ENCODE measurements at regions not wholly inside any gene's neighbourhood (a gene's known extent, or its start where the extent isn't known, plus 50 kb on each side); places are given as distances from the start of the nearest gene placed in this dataset.
A peak's percentile ranks its signal among the peaks of the same experiment; 100 is the strongest.

DNA sequence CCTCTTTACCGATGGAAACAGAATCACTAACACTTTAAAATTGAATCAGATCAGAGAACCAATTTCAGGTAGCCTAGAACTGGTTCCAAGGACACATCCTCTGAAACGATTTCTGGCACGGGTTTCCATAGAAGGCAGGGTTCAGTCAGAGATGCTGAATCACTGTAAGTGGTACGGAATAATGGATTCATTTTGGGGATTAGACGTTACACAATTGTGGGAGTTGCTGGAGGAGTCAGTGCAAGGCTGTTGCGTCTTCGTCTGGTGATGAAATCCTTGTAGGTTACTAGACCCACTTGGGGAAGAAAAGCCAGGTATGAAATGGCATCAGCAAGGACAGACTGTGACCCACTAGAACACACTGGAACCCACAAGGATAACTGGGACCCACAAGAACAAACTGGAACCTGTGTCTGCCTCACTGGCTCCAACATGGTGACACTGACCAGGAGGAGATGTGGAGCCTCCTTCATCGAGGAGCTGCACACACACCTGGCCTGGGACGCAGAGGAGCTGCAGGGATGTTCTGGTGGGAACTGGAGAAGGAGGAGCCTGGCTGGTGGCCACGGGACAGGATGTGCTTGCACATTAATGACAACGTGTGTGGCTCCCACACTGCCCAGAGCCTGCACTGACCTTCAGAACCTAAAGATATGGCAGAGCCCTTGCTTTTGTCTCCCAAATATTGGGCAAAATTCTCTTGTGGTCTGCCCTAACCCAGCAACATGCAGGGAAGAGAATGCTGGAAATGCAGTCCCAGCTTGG is 105.1 kb downstream of the TRAPPC11 start:
- in situ Hi-C loops (cut with MboI; ENCODE audit: low pct_unique_long_range_greater_than_20kb, low sequenced_read_pairs) = no loop called here
- no peak for DNase-seq

DNA sequence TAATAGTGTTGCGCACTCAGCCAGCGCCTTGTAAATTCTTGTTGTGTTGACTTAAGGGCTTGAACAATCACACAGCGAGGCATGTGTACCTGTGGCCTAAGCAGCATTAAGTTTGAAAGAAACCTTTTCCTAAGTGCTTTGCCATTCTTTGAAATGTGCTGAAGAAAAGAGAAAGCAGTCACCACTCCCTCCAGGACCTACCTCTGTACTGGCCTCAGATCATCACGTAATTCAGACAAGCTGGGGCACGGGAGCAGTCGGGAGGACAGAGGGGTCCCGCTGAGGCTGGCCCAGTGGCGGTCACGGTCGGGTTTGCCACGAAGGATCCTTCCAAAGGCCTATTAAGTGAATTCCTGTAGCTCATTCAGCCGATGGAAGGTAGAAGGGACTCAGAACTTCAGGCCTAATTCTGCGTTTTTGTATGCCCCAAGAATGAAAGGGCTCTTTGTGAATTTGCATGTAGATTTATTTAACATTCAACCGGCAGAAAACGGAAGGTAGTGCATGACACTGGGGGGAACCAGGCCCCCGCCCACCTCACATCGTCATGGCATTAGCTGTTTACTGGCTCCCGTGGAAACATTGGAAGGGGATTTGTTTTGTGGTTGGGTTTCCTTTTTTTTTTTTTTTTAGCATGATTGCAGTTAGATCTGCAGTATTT is 106.3 kb downstream of the TRAPPC11 start:
- DNase-seq = peak; percentile 1
- in situ Hi-C loops (cut with MboI; ENCODE audit: low pct_unique_long_range_greater_than_20kb, low sequenced_read_pairs) = no loop called here

DNA sequence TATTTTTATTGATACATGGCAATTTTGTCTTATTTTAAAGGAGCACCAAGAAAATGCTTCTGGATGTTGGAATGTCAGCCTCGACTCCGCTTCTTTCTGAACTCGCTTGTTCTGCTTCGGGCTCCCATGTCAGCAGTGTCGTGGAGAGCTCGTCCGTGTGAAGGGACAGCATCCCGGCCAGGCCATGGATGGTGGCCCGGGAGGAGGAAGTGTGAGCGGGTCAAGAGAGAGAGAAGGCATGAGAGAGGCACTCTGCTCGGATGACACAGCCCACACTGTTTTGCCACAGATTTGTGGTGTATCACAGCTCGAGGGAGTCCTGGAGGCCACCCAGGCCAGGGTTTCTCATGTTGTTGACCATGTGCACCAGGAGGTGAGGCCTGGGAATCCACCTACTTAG is 107.0 kb downstream of the TRAPPC11 start:
- no peak for DNase-seq
- in situ Hi-C loops (cut with MboI; ENCODE audit: low pct_unique_long_range_greater_than_20kb, low sequenced_read_pairs) = no loop called here

DNA sequence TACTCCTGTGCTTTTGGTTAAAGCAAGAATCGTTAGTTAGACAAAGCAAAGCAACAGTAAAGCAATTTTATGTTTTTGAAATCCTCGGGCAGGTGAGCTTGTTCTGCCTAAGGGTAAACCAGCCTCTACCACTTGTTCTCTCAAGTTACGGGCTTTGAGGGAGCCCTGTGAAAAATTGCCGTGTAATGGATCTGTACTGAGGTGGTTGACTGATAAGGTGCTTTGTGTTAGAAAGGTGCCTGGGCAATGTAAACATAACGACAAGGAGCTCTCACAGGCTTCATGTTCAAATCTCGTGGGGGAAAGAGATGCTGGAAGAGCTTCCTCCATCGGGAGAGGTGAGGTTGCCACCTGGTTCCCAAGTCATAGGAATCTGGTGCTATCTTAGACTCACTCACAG is 111.8 kb downstream of the TRAPPC11 start:
- in situ Hi-C loops (cut with MboI; ENCODE audit: low pct_unique_long_range_greater_than_20kb, low sequenced_read_pairs) = no loop called here
- DNase-seq = no peak

DNA sequence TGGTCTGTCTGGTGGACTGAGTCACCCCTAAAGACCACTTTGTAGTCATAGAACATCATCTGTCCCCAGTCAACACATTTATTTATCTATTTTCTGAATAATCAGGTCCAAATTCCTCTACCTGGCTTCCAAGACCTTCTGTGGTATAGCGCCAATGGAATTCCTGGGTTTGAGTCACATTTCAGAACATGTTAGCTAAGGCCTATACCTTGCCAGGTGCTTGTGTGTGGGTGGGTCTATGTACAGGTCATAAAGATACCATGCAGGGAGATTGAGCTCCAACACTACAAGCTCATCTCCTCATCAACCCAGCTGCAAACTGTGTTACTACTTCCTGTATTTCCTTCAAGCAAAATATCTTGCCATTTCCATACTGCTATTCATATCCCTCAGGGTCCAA is 113.3 kb downstream of the TRAPPC11 start:
- in situ Hi-C loops (cut with MboI; ENCODE audit: low pct_unique_long_range_greater_than_20kb, low sequenced_read_pairs) = no loop called here
- DNase-seq = no peak

DNA sequence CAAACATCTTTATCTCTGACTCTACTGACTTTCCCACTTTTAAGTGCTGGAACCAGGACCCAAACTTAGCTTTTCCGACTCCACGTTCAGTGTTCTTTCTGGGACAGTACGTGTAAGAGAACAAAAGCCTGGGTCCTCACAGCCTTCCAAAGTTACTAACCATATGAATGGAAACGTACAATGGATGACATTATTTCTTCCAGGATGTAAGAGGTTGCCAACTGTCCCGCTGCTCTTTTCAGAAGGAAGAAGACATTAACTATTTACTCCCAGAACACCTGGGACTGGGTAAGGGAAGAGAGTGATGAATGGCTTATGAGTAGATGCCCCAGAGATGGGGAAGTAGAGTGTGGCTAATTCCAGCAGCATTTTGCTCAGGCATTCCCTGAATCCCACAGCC is 114.7 kb downstream of the TRAPPC11 start:
- in situ Hi-C loops (cut with MboI; ENCODE audit: low pct_unique_long_range_greater_than_20kb, low sequenced_read_pairs) = no loop called here
- no peak for DNase-seq

DNA sequence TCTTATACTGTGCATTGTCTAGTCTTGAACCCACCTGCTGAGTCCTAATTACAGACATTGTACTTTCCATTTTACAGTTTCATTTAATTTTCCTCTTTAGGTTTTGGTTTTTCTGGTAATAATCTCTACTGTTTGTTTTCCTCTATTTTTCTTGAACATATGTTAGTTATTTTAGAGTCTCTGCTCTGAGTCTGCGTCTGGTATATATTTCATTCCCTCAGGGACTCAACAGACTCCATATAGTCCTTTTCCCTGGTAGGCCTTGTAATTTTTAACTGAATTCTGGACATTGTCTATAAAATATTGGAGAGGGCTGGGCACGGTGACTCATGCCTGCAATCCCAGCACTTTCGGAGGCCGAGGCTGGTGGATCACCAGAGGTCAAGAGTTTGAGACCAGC is 121.8 kb upstream of the STOX2 start:
- in situ Hi-C loops (cut with MboI; ENCODE audit: low pct_unique_long_range_greater_than_20kb, low sequenced_read_pairs) = no loop called here
- DNase-seq = no peak

DNA sequence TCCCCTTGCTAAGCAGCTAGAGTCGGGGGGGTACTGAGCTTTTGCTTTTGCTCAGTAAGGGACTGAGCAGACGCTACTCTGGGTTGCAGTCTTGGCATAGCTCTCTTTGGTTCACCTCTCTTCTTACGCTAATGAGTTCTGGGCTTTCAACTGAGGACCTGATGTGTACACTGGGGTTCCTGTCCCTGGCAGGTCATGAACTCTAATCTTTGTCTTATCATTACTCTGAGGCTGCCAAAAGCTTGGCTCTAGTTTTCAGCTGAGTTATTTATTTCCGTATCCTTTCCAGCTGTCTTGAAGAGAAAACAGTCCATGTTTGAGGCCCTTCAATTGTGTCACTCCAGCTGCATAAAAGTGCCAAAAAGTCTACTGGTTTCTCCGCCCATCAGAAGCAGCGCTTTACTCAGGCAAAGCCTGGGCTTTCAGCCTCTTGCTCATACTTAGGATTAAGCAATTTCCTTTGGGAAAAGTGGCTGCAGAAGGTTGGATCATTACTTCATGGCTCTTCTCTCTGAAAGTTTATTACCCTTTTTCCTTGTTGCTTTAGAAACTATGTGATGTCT is 121.0 kb upstream of the STOX2 start:
- DNase-seq = no peak
- in situ Hi-C loops (cut with MboI; ENCODE audit: low pct_unique_long_range_greater_than_20kb, low sequenced_read_pairs) = no loop called here

DNA sequence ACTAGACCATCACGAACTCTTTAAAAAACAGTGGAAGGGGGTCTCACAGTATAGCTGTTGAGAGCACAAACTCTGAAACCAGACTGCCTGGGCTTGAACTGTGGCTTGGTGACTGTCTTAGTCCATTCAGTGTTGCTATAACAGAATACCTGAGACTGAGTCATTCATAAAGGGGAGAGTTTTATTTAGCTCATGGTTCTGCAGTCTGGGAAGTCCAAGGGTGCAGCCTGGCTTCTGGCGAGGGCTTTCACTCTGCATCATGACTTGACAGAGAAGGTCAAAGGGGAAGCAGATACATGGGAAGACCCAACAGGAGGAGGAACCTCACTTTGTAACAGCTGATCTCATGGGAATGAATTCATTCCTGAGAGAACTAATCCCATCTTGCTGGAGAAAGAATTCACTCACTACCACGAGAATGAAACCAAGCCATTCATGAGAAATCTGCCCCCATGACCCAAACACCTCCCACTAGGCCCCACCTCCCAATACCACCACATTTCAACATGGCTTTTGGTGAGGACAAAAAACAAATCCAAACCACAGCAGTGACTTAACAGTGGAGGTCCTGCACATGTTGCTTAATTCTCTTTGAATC is 116.7 kb upstream of the STOX2 start:
- in situ Hi-C loops (cut with MboI; ENCODE audit: low pct_unique_long_range_greater_than_20kb, low sequenced_read_pairs) = no loop called here
- DNase-seq = no peak

DNA sequence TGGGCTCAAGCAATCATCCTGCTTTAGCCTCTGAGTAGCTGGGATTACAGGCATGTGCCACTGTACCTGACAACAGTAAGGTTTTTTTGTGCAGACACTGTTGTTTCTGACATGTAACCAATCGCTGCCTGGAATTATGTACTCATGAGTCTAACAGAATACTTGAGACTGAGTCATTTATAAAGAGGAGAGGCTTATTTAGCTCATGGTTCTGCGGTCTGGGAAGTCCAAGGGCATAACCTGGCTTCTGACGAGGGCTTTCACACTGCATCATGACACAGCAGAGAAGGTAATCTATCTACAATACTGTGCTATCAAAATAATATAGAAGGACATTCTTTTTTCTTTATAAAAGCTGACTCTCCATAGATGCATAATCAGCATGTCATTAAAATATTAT is 115.5 kb upstream of the STOX2 start:
- no peak for DNase-seq
- in situ Hi-C loops (cut with MboI; ENCODE audit: low pct_unique_long_range_greater_than_20kb, low sequenced_read_pairs) = no loop called here

DNA sequence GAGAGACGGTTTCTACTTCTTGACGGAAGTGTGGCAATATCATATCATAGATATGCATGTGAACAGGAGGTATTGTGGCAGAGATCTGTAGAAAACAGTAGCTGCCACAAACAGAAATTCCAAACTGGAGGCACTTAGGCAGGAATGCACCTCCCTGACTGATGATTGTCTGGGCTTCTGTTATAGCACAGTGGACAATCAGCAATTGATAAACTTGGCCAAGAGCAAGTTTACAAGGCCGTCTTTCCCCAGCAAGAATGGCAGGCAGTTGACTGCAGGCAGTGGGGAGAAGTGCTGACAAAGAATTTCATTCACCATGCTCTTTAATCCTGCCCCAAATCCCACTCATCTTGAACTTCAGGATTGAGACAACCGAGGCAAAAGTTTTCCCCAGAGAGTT is 114.4 kb upstream of the STOX2 start:
- in situ Hi-C loops (cut with MboI; ENCODE audit: low pct_unique_long_range_greater_than_20kb, low sequenced_read_pairs) = no loop called here
- no peak for DNase-seq

DNA sequence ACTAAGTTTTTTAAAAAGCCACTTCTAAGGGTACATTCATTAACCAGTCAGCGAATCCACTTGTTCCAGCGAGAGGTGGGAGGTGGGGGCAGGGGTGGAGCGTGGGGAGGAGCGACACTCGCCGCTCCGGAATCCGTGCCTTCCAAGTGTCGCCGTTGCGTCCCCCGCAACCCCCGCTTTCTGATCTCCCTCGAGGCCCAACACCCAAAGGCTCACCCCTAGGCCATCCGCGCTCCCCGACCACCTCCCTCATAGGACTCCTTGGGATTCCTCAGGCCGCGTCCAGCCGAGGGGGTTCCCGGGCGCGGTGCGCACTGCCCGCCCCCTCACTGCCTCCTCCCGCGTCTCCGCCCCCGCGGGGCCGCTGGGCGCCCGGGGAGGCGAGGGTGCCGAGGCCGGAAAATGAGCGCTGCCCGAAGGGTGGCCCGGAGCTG is 108.1 kb upstream of the STOX2 start:
- no peak for DNase-seq
- in situ Hi-C loops (cut with MboI; ENCODE audit: low pct_unique_long_range_greater_than_20kb, low sequenced_read_pairs) = no loop called here

DNA sequence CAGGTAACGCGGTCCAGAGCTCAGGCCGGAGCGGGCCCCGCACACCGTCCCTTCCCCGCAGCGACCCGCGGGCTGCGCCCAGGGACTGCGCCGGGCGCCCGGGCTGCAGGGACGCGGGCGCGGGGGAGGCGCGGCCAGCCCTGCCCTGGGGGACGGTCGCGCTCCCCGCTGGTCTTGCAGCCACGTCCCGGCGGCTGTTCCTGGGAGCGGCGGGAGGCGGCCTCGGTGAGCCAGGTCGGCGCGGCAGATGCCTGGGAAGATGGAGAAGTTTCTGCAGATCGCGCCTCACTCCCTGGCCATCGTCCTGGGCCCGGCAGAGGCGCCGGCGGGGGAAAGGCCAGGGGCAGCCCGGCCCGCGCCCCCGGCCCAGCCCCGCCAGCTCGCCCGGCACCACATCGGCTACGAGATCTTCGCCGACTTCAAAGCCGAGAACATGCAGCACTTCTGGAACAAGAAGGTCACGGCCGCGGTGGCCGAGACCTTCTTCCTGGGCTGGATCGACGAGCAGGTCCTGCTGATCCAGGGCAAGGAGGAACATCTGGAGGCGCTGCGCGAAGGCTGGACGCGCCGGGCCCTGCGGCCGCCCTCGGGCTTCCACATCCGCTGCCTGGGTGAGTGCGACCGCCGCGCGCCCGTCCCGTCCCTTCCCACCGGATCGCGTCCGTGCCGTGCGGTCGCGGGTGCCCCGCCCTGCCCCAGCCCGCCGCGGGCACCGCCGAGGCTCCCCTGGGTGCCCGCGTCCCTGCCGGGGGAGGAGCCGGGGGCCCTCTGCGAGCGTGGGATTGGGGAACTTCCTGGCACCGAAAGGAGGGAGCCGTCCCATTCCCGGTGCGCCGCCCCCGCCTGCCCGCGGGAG is 107.4 kb upstream of the STOX2 start:
- in situ Hi-C loops (cut with MboI; ENCODE audit: low pct_unique_long_range_greater_than_20kb, low sequenced_read_pairs) = no loop called here
- DNase-seq = peak; percentile 25

DNA sequence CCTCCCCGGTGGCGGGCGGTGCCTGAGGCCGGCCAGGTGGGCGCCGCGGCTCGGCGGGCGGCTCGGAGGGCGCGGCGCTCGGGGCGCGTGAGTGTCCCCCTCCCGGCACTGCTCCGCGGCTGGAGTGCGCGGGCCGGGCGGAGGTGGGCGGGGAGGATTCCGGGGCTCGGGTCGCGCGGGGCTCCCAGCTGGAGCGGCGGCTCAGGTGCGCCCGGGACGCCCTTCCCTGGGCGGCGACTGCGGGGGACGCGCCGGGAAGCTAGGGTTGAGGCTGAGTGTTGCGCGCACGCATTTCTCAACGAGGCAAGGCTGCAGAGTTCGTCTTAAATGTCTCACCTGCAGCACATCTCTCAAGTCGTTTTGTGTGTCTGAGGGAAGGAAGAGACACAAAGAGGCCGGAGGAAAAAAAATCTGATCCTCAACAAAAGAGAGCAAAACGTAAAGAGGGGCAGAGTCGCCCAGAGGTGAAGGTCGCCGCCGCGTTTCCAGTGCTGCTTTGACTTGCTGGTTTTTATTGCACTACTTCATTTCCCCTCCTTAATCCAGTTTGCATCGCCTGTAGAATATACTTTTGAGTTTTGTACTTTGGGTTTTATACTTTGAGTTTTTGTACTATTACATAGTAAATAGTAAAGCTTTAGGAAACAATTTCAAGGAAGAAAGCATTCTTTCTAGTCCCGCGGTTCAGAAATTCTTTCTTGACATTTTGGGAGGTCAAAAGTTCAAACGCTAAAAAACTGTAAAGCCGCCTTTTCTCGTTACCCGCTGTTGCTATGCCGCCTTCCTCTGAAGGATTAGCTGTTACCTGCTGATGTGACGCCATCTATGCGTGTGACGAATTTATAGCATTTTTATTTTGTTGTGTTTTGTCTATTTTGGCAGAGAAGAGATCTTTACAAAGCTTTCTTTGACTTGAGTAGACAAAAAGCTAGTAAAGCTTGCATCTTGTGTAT is 106.5 kb upstream of the STOX2 start:
- in situ Hi-C loops (cut with MboI; ENCODE audit: low pct_unique_long_range_greater_than_20kb, low sequenced_read_pairs) = no loop called here
- DNase-seq = peak; percentile 37

DNA sequence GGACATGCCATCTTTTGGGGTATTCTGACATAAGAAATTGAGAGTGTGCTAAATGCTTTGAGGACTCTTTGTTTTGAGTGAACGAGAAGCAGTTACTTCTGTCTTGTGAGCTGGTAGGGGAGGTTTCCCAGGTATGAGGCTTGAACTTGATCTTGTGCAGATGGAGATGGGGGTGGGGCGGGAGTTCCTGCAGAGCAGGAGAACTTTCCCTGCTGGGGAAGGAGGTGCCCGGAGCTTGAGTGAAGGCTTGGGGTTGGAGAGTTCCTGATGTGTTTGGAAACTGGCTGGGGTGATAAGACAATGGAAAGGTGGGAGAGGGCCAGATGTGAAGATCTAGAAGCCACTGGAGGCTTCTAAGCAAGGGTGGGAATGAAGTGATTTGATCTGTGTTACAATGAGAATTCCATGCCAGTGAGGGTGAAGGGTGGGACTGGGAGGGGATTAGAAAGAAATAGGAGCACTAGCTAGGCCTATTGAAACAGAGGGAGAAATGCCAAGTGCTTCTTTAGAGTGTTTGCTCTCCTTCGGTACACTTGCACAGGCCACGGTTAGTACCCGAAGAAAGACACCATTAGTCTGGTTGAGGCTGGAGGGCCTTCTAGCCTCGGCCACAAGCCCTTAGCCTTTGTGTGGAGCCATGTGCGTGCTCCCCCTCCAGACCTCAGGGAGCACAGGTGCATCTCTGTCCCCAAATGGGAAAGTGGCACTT is 103.5 kb upstream of the STOX2 start:
- in situ Hi-C loops (cut with MboI; ENCODE audit: low pct_unique_long_range_greater_than_20kb, low sequenced_read_pairs) = no loop called here
- DNase-seq = no peak

DNA sequence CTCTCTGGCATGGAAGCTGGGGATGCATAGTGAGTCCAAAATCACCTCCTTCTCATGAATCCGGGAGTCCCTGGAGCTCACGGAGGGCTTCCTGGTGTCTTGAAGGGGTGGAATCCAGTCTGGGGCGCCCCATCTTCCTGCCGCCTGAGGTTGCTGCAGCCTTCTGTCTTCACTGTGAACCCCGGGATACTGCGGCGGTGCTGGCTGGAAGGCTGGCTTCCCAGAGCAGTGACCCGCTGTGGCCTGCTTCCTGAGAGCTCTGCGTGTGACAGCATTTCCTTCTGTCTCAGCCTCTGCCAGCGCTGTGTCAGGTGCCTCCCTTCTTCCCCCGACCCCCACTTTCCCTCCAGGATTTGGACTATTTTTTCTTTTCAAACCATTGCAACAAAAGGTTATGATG is 98.8 kb upstream of the STOX2 start:
- in situ Hi-C loops (cut with MboI; ENCODE audit: low pct_unique_long_range_greater_than_20kb, low sequenced_read_pairs) = no loop called here
- no peak for DNase-seq

DNA sequence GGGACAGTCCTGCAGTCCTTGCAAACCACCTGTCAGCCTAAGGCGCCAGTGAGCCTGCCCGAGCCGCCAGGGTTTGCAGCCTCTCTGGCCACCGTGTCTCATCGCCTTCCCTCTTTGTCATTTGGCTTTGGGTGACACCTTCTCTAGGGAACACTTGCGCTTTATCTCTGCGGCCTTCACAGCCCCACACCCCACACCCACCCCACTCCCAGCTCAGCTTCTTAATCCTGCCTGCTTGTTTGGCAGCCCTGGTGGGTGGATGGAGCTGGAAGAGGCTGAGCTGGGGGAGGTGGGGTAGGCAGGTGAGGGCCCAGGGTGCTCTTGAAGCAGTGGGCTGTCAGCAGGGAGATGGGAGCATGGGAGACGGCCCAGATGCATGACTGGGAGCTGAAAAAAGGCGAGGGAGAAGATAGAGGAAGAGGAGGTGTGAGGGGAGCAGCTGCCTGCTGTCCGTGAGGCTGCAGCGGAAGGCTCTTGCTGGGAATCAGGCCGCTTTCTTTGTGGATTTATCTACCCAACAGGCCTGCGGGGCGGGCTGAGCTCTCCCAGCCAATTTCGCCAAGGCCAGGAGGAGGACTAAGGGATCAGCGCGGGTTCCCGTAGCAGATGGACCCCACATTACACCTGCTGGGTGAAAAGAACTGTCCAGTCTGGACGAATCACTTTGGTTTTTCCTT is 97.5 kb upstream of the STOX2 start:
- in situ Hi-C loops (cut with MboI; ENCODE audit: low pct_unique_long_range_greater_than_20kb, low sequenced_read_pairs) = no loop called here

More for the DNA sequence above, 97.5 kb upstream of the STOX2 start:
- no peak for DNase-seq

Measured in KBM-7 (cell line).